Epithelial cell of proximal tubule (primary cell): ENCODE measurements at regions not wholly inside any gene's neighbourhood (a gene's known extent, or its start where the extent isn't known, plus 50 kb on each side); places are given as distances from the start of the nearest gene placed in this dataset.

Source experiments
- DNase-seq: peaks from one replicate; pipeline ENCODE4 v3.0.0-alpha.2; 2011; ENCODE audit warnings: low read depth
- H3K4me3 ChIP-seq: 2 replicates; pipeline ENCODE4 v1.5.1; 2011; ENCODE audit warnings: low read depth, mild to moderate bottlenecking, low read length
- TF ChIP-seq, protein P1 (sequence below): conservative IDR thresholded peaks from 2 replicates; pipeline ENCODE4 v1.5.1; 2012; ENCODE audit warnings: low read depth, mild to moderate bottlenecking, low read length

DNA sequence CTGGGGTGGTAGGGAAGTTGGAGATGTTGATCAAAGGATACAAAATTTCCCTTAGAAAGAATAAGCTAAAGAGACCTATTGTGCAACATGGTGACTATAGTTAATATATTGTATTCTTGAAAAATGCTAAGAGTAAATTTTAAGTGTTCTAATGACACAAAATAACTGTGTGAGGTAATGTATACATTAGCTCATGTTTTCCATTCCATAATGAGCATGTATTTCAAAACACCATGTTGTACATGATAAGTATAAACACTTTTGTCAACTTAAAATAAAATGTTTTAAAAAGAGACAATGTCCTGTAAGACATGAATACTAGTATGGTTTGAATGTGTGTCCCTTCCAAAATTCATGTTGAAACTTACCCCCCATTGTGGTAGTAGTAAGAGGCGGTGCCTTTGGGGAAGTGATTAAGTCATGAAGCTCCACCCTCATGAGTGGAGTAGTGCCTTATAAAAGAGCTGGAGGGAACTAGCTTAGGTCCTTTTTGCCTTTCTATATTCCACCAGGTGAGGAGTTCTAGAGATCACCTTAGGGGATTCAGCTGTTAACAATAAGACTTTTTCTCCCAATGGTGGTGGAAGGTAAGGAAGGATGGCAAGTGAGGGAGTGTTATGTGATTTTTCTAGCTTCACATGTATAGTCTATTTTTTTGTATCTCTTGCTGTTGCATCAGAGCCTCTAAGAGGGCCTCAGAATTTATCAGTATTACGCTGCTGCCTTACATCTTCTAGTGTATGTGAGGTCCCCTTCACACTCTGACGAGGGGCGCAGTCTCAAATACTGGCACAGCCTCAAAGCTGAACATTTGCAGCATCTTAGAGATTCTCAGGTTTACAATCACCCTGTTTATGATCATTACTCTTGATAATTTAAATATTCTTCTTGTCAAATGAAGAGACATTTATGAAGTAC lies 94.9 kb upstream of the NREP start:
- TF ChIP-seq, protein P1, sequence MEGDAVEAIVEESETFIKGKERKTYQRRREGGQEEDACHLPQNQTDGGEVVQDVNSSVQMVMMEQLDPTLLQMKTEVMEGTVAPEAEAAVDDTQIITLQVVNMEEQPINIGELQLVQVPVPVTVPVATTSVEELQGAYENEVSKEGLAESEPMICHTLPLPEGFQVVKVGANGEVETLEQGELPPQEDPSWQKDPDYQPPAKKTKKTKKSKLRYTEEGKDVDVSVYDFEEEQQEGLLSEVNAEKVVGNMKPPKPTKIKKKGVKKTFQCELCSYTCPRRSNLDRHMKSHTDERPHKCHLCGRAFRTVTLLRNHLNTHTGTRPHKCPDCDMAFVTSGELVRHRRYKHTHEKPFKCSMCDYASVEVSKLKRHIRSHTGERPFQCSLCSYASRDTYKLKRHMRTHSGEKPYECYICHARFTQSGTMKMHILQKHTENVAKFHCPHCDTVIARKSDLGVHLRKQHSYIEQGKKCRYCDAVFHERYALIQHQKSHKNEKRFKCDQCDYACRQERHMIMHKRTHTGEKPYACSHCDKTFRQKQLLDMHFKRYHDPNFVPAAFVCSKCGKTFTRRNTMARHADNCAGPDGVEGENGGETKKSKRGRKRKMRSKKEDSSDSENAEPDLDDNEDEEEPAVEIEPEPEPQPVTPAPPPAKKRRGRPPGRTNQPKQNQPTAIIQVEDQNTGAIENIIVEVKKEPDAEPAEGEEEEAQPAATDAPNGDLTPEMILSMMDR = no peak
- no peak overlapping the region for H3K4me3 ChIP-seq
- no peak for DNase-seq

- no peak for DNase-seq
- H3K4me3 ChIP-seq = no peak overlapping the region
- TF ChIP-seq, protein P1 = no peak
Observed at GRCh38 chr5:111848476-111848875, 91.5 kb upstream of the NREP start.

DNA sequence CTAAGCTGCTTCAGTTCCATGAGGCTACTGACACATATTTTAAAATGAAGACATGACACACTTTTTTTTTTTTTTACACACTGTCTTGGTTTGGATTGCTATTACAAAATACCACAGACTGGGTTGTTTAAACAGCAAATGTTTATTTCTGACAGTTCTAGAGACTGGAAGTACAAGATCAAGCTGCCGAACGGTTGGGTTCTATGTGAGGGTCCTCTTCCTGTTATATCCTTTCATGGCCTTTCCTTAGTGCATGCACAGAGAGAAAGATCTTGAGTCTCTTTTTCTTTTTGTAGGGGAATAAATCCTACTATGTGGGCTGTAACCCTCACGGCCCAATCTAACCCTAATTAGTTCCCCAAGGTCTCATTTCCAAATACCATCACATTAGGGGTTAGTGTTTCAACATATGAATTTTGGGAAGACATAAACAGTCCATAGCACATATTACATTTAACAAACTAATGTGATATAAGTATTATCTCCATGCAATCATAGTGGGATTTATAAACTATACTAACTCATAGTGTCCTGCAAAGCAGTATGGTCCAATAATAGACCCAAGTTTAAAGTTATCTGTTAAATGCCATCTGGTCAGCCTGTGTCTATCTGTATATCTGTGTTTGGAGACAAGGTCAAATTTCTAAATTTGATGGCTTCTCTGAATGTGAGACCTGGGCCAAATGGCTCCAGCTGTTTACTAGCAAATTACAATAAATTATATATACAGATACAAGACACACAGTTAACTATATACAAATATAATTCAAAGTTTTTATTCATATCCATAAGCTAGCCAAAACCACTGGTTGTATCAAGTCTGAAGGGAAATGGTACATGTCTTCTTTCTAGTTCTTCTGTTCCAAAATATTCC lies 90.3 kb upstream of the NREP start:
- TF ChIP-seq, protein P1 = no peak
- H3K4me3 ChIP-seq = no peak overlapping the region
- no peak for DNase-seq

GRCh38 chr5:111840036-111840674 lies 83.2 kb upstream of the NREP start:
- TF ChIP-seq, protein P1 = no peak
- H3K4me3 ChIP-seq = no peak overlapping the region
- no peak for DNase-seq

DNA sequence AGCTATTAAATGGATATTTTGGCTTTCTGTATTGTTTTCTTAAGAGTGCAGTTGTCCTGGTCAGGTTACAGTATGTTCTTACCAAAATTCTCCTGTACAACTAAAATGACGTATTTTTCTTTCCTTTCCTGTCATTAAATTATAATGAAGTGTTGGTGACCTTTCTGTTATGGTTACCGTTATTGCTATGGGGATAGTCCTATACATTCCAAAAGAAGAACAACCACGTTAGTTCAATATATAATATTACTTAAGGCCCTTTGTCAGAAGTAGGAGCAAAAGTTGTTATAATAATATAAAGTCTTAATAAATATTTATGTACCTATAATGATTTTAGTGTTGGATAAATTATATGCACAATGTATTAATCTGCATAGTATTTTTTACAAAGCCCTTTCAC lies 82.4 kb upstream of the NREP start:
- H3K4me3 ChIP-seq = no peak overlapping the region
- TF ChIP-seq, protein P1 = no peak
- no peak for DNase-seq

DNA sequence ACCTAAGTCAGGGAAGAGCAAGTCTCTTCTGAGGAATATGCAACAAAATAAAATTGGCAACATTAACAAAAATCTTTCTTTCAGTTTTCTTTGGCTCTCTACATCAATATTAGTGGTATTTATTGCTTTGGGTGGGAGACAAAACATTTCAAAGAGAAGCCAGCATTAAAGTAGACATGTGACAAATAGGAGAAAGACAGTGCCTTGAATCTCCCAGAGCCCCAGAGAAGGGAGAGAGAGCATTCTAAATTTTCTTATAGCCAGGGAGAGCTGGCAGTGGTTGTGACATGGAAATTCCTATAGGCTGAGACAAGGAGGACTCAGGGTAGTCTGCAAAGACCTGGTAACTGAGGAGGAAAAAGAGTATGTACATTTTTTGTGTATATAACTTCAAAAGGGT lies 79.4 kb upstream of the NREP start:
- TF ChIP-seq, protein P1 = no peak
- H3K4me3 ChIP-seq = no peak overlapping the region
- DNase-seq = no peak
